Gastrocnemius medialis (tissue), 4 donors: ENCODE measurements at regions not wholly inside any gene's neighbourhood (a gene's known extent, or its start where the extent isn't known, plus 50 kb on each side); places are given as distances from the start of the nearest gene placed in this dataset.

Experiments used
- CTCF ChIP-seq, 5 experiments: fragments of 450-650 bp in 3 of 5; fragments of 200-600 bp in 2 of 5; sonication (generic) in 2 of 5; IDR thresholded peaks in 4 of 5; conservative IDR thresholded peaks in 1 of 5; 1 replicate in 4 of 5; 2 replicates in 1 of 5; pipeline ENCODE4 v1.5.1; 2016 to 2019; ENCODE audit warnings: antibody characterized with exemption in 5 of 5, mild to moderate bottlenecking in 3 of 5, moderate library complexity in 3 of 5
- POLR2A ChIP-seq, 2 donors: fragments of 450-650 bp; IDR thresholded peaks; one replicate each; pipeline ENCODE4 v1.6.1; 2017; ENCODE audit warnings: antibody characterized with exemption in 2 of 2, mild to moderate bottlenecking in 2 of 2, moderate library complexity in 2 of 2

- TF ChIP-seq CTCF (IDR thresholded peaks at IDR 0.05 in 4 of 5, conservative IDR thresholded peaks at IDR 0.05 in 1 of 5) (no peak), POLR2A (IDR thresholded peaks at IDR 0.05) (no peak)
Measured at GRCh38 chr2:150045601-150046000, 441.9 kb downstream of the RND3 start.
